RWPE1 (cell line): ENCODE measurements at regions not wholly inside any gene's neighbourhood (a gene's known extent, or its start where the extent isn't known, plus 50 kb on each side); places are given as distances from the start of the nearest gene placed in this dataset.

Experiments
- CTCF ChIA-PET: fragments of 350-600 bp; sonication (Branson Sonifier 250); formaldehyde crosslinking; extraction: SDS; loops from one replicate; lab custom pipeline; 2021; lab: Yijun Ruan, JAX
- POLR2A ChIA-PET: fragments of 400-600 bp; formaldehyde crosslinking; extraction: SDS; loops from one replicate; lab custom pipeline; 2020; ENCODE audit warnings: antibody characterized with exemption; ENCODE audit not compliant: low non-redundant PET; lab: Yijun Ruan, JAX
- DNase-seq: peaks from one replicate; pipeline ENCODE4 v3.0.0; 2012; ENCODE audit warnings: low spot score
- H3K27ac ChIP-seq: fragments of 450-650 bp; 2 replicates; pipeline ENCODE4 v1.5.1; 2017
- CTCF ChIP-seq: fragments of 450-650 bp; conservative IDR thresholded peaks from 2 replicates; pipeline ENCODE4 v1.5.1; 2017; ENCODE audit warnings: low read depth, mild to moderate bottlenecking

- ChIA-PET POLR2A (no interaction called here), CTCF (no interaction called here)
- no peak for DNase-seq
- no peak overlapping the region for H3K27ac ChIP-seq
- TF ChIP-seq CTCF, result no peak
Observed at GRCh38 chr2:58650781-58651180, 409.7 kb upstream of the FANCL start.

- H3K27ac ChIP-seq, result no peak overlapping the region
- no peak for TF ChIP-seq CTCF
- CTCF ChIA-PET, result no interaction called here
- POLR2A ChIA-PET, result no interaction called here
- DNase-seq, result no peak
Observed at GRCh38 chr2:58649756-58650155, 408.6 kb upstream of the FANCL start.

- TF ChIP-seq CTCF, result no peak
- ChIA-PET POLR2A (no interaction called here), CTCF (no interaction called here)
- H3K27ac ChIP-seq, result no peak overlapping the region
- DNase-seq, result no peak
Observed at GRCh38 chr2:58645017-58645416, 403.9 kb upstream of the FANCL start.

- TF ChIP-seq CTCF, result no peak
- ChIA-PET POLR2A (no interaction called here), CTCF (no interaction called here)
- no peak overlapping the region for H3K27ac ChIP-seq
- DNase-seq, result no peak
Observed at GRCh38 chr2:58644451-58644850, 403.3 kb upstream of the FANCL start.

- H3K27ac ChIP-seq, result no peak overlapping the region
- ChIA-PET POLR2A (no interaction called here), CTCF (no interaction called here)
- no peak for TF ChIP-seq CTCF
- no peak for DNase-seq
Observed at GRCh38 chr2:58641001-58641400, 399.9 kb upstream of the FANCL start.

- DNase-seq, result no peak
- no peak for TF ChIP-seq CTCF
- POLR2A ChIA-PET, result no interaction called here
- no peak overlapping the region for H3K27ac ChIP-seq
- CTCF ChIA-PET, result no interaction called here
Observed at GRCh38 chr2:58640042-58640441, 398.9 kb upstream of the FANCL start.
